Cardiac fibroblast (primary cell): ENCODE measurements at regions not wholly inside any gene's neighbourhood (a gene's known extent, or its start where the extent isn't known, plus 50 kb on each side); places are given as distances from the start of the nearest gene placed in this dataset.

Experiments used
- DNase-seq, 2 donors: peaks; one replicate each; pipeline versions ENCODE4 v3.0.0 to v3.0.0-alpha.2; 2010; ENCODE audit warnings: low read depth in 2 of 2
- H3K4me3 ChIP-seq, 2 donors: replicated peaks in 1 of 2; 1 replicate in 1 of 2; 2 replicates in 1 of 2; pipeline ENCODE4 v1.5.1; 2011; ENCODE audit warnings: low read depth in 2 of 2, low read length in 2 of 2, mild to moderate bottlenecking in 2 of 2, moderate library complexity in 1 of 2
- CTCF ChIP-seq: IDR thresholded peaks from one replicate; pipeline ENCODE4 v1.5.1; 2011; ENCODE audit warnings: low read depth, mild to moderate bottlenecking, low read length, inconsistent platforms

GRCh38 chr14:84250893-84251292, 1279.1 kb upstream of the FLRT2 start:
- TF ChIP-seq CTCF: no peak
- peak; percentile 26 to 79 for DNase-seq
- H3K4me3 ChIP-seq: no peak overlapping the region

GRCh38 chr14:84251411-84252115, 1278.4 kb upstream of the FLRT2 start:
- TF ChIP-seq CTCF: no peak
- no peak overlapping the region for H3K4me3 ChIP-seq
- no peak for DNase-seq

- DNase-seq: no peak
- no peak overlapping the region for H3K4me3 ChIP-seq
- TF ChIP-seq CTCF: no peak
Observed at GRCh38 chr14:84252706-84253105, 1277.2 kb upstream of the FLRT2 start.

- no peak for TF ChIP-seq CTCF
- no peak overlapping the region for H3K4me3 ChIP-seq
- no peak for DNase-seq
Observed at GRCh38 chr14:84253326-84253725, 1276.6 kb upstream of the FLRT2 start.

- no peak overlapping the region for H3K4me3 ChIP-seq
- peak; percentile 17 to 73 for DNase-seq
Observed at GRCh38 chr14:84254290-84254689, 1275.7 kb upstream of the FLRT2 start.

GRCh38 chr14:84262932-84263331, 1267.0 kb upstream of the FLRT2 start:
- TF ChIP-seq CTCF: no peak
- no peak for DNase-seq
- no peak overlapping the region for H3K4me3 ChIP-seq

More at GRCh38 chr14:84254290-84254689, 1275.7 kb upstream of the FLRT2 start:
- TF ChIP-seq CTCF: no peak

GRCh38 chr14:84272290-84272721, 1257.6 kb upstream of the FLRT2 start:
- no peak for TF ChIP-seq CTCF
- DNase-seq: peak in 1 of 2 donors; percentile 35
- no peak overlapping the region for H3K4me3 ChIP-seq
